GM12878 (cell line): ENCODE measurements at regions not wholly inside any gene's neighbourhood (a gene's known extent, or its start where the extent isn't known, plus 50 kb on each side); places are given as distances from the start of the nearest gene placed in this dataset.

Experiments used
- BHLHE40 ChIP-seq, 2 experiments: fragments of 450-650 bp in 1 of 2; IDR thresholded peaks; 2 replicates each; pipeline ENCODE4 v1.6.1; 2011 to 2017; ENCODE audit warnings: low read depth in 2 of 2, borderline replicate concordance in 1 of 2, improper control_type of control experiment in 1 of 2, low read length in 1 of 2, mild to moderate bottlenecking in 1 of 2
- EP300 ChIP-seq, 2 experiments: fragments of 150-350 bp in 1 of 2; IDR thresholded peaks; 2 replicates each; pipeline ENCODE4 v1.6.1; 2011 to 2012; ENCODE audit warnings: low read depth in 2 of 2, low read length in 2 of 2, borderline replicate concordance in 1 of 2, improper control_type of control experiment in 1 of 2, inconsistent platforms in 1 of 2; ENCODE audit not compliant: control insufficient read depth in 1 of 2
- IKZF2 ChIP-seq, 2 experiments: fragments of 450-650 bp; IDR thresholded peaks; 2 replicates each; pipeline ENCODE4 v1.6.1; 2017; ENCODE audit warnings: mild to moderate bottlenecking in 2 of 2, moderate library complexity in 2 of 2
- NFXL1 ChIP-seq: fragments of 450-650 bp; IDR thresholded peaks from 2 replicates; pipeline ENCODE4 v1.6.1; 2017; ENCODE audit warnings: antibody characterized with exemption, mild to moderate bottlenecking, borderline replicate concordance
- POLR2AphosphoS5 ChIP-seq: IDR thresholded peaks from 2 replicates; pipeline ENCODE4 v1.6.1; 2011; ENCODE audit warnings: mild to moderate bottlenecking, low read length, inconsistent platforms
- RAD21 ChIP-seq: IDR thresholded peaks from 2 replicates; pipeline ENCODE4 v1.6.1; 2011; ENCODE audit warnings: mild to moderate bottlenecking, low read depth, low read length, moderate library complexity; ENCODE audit not compliant: insufficient read depth
- RBBP5 ChIP-seq: fragments of 200-600 bp; sonication (generic); conservative IDR thresholded peaks from 2 replicates; pipeline ENCODE4 v1.6.1; 2016
- RCOR1 ChIP-seq: conservative IDR thresholded peaks from 2 replicates; pipeline ENCODE4 v1.6.1; 2012; ENCODE audit warnings: low read depth, low read length, improper control_type of control experiment
- ZBTB40 ChIP-seq: fragments of 450-650 bp; IDR thresholded peaks from 2 replicates; pipeline ENCODE4 v1.6.1; 2016; ENCODE audit warnings: mild to moderate bottlenecking, moderate library complexity, borderline replicate concordance
- TF ChIP-seq, protein P1 (sequence below), 3 experiments: IDR thresholded peaks in 2 of 3; conservative IDR thresholded peaks in 1 of 3; 2 replicates each; pipeline ENCODE4 v1.5.1; 2011; ENCODE audit warnings: low read depth in 3 of 3, low read length in 3 of 3, mild to moderate bottlenecking in 3 of 3, control low read depth in 2 of 3, moderate library complexity in 2 of 3, inconsistent platforms in 1 of 3, mixed read lengths in 1 of 3; ENCODE audit not compliant: control insufficient read depth in 2 of 3, insufficient read depth in 1 of 3; ENCODE audit errors: extremely low read depth in 1 of 3
- TF ChIP-seq, protein P2 (sequence below): fragments of 450-650 bp; IDR thresholded peaks from 2 replicates; pipeline ENCODE4 v1.6.1; 2014; ENCODE audit warnings: mild to moderate bottlenecking
- TF ChIP-seq, protein P3 (sequence below): IDR thresholded peaks from 2 replicates; pipeline ENCODE4 v1.6.1; 2012; ENCODE audit warnings: low read depth, low read length, improper control_type of control experiment

DNA sequence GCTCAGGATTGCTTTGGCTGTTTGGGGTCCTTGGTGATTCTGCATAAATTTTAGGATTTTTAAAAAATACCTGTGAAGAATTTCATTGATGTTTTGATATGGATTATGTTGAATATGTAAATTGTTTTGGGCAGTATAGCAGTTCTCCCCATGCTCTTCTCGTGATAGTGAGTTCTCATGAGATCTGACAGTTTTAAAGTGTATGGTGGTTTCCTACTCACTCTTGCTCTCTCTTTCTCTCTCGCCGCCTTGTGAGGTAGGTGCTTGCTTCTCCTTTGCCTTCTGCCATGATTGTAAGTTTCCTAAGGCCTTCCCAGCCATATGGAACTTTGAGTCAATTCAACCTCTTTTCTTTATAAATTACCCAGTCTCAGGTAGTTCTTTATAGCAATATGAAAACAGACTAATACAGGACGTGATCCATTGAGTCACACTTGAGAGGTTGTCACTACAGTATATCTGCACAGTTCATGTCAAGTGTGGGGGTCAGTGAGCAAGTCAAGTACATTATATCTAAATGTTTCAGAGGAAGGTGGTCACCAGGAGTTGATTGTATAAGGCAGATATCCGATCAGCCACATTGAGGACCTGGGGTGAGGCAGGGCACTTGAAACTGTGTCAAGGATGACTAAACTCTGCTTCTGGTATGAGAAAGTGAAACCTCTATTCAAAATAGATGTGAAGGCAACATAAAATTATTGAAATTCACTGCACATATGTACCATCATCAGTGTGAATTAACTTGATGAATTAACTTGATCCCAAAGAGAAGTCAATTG lies 70.7 kb upstream of the CCDC179 start:
- TF ChIP-seq EP300 (IDR thresholded peaks at IDR 0.05; ENCODE audit: borderline replicate concordance in 1 of 2, control insufficient read depth in 1 of 2, low read depth in 2 of 2, low read length in 2 of 2) (no peak), BHLHE40 (IDR thresholded peaks at IDR 0.05; ENCODE audit: borderline replicate concordance in 1 of 2, low read depth in 2 of 2, low read length in 1 of 2) (no peak), RCOR1 (no peak), IKZF2 (IDR thresholded peaks at IDR 0.05) (no peak), POLR2AphosphoS5 (no peak), RBBP5 (no peak), NFXL1 (no peak), ZBTB40 (no peak), RAD21 (no peak)
- TF ChIP-seq, protein P1, sequence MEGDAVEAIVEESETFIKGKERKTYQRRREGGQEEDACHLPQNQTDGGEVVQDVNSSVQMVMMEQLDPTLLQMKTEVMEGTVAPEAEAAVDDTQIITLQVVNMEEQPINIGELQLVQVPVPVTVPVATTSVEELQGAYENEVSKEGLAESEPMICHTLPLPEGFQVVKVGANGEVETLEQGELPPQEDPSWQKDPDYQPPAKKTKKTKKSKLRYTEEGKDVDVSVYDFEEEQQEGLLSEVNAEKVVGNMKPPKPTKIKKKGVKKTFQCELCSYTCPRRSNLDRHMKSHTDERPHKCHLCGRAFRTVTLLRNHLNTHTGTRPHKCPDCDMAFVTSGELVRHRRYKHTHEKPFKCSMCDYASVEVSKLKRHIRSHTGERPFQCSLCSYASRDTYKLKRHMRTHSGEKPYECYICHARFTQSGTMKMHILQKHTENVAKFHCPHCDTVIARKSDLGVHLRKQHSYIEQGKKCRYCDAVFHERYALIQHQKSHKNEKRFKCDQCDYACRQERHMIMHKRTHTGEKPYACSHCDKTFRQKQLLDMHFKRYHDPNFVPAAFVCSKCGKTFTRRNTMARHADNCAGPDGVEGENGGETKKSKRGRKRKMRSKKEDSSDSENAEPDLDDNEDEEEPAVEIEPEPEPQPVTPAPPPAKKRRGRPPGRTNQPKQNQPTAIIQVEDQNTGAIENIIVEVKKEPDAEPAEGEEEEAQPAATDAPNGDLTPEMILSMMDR (IDR thresholded peaks at IDR 0.05 in 2 of 3, conservative IDR thresholded peaks at IDR 0.05 in 1 of 3; ENCODE audit: control insufficient read depth in 2 of 3, extremely low read depth in 1 of 3, insufficient read depth in 1 of 3, low read depth in 3 of 3, low read length in 3 of 3) = no peak
- TF ChIP-seq, protein P2, sequence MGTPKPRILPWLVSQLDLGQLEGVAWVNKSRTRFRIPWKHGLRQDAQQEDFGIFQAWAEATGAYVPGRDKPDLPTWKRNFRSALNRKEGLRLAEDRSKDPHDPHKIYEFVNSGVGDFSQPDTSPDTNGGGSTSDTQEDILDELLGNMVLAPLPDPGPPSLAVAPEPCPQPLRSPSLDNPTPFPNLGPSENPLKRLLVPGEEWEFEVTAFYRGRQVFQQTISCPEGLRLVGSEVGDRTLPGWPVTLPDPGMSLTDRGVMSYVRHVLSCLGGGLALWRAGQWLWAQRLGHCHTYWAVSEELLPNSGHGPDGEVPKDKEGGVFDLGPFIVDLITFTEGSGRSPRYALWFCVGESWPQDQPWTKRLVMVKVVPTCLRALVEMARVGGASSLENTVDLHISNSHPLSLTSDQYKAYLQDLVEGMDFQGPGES = no peak
- TF ChIP-seq, protein P3, sequence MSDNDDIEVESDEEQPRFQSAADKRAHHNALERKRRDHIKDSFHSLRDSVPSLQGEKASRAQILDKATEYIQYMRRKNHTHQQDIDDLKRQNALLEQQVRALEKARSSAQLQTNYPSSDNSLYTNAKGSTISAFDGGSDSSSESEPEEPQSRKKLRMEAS = no peak
